ENCODE measurements at regions not wholly inside any gene's neighbourhood (a gene's known extent, or its start where the extent isn't known, plus 50 kb on each side); places are given as distances from the start of the nearest gene placed in this dataset.

- no peak for TF ChIP-seq TAF1 (IDR thresholded peaks at IDR 0.05; ENCODE audit: low read depth, low read length)
- TF ChIP-seq POLR2A (IDR thresholded peaks at IDR 0.05; ENCODE audit: low read depth, low read length) = no peak
- TF ChIP-seq POLR2AphosphoS5 (IDR thresholded peaks at IDR 0.05; ENCODE audit: low read depth, low read length) = no peak
- no peak for TF ChIP-seq SPI1 (IDR thresholded peaks at IDR 0.05; ENCODE audit: low read depth, low read length)
Observed at GRCh38 chr18:45464619-45465018, 150.7 kb upstream of the SLC14A2 start.
